ENCODE measurements at regions not wholly inside any gene's neighbourhood (a gene's known extent, or its start where the extent isn't known, plus 50 kb on each side); places are given as distances from the start of the nearest gene placed in this dataset.

GRCh38 chr13:109415057-109415456 is 371.3 kb downstream of the IRS2 start:
- Histone ChIP-seq H3K9me3 (no peaks in the 10 kb centered on the region), H3K4me1 (ENCODE audit: control insufficient read depth in 1 of 2, insufficient read depth in 1 of 2, low read depth in 1 of 2, low read length in 1 of 2) (peaks cover 23% of the 10 kb centered on the region in 2 experiments), H3K27me3 (no peaks in the 10 kb centered on the region), H3K27ac (no peak overlapping the region), H3K4me3 (ENCODE audit: low read depth in 1 of 2, low read length in 1 of 2) (no peak overlapping the region), H3K36me3 (no peaks in the 10 kb centered on the region)
- TF ChIP-seq CTCF (IDR thresholded peaks at IDR 0.05): no peak

- Histone ChIP-seq H3K9me3 (no peaks in the 10 kb centered on the region), H3K4me1 (ENCODE audit: control insufficient read depth in 1 of 2, insufficient read depth in 1 of 2, low read depth in 1 of 2, low read length in 1 of 2) (peaks cover 34 to 35% of the 10 kb centered on the region in 2 experiments), H3K36me3 (no peaks in the 10 kb centered on the region), H3K27me3 (no peaks in the 10 kb centered on the region), H3K4me3 (ENCODE audit: low read depth in 1 of 2, low read length in 1 of 2) (peak overlapping the region in 1 of 2 experiments; percentile 13), H3K27ac (no peak overlapping the region)
- TF ChIP-seq CTCF (IDR thresholded peaks at IDR 0.05): no peak
Observed at GRCh38 chr13:109412283-109412901, 374.0 kb downstream of the IRS2 start.

GRCh38 chr13:109410868-109411267 is 375.5 kb downstream of the IRS2 start:
- H3K4me1 ChIP-seq (ENCODE audit: control insufficient read depth in 1 of 2, insufficient read depth in 1 of 2, low read depth in 1 of 2, low read length in 1 of 2): peaks cover 35 to 38% of the 10 kb centered on the region in 2 experiments
- no peak overlapping the region for H3K4me3 ChIP-seq (ENCODE audit: low read depth in 1 of 2, low read length in 1 of 2)
- H3K9me3 ChIP-seq: no peaks in the 10 kb centered on the region
- TF ChIP-seq CTCF (IDR thresholded peaks at IDR 0.05): no peak
- no peak overlapping the region for H3K27ac ChIP-seq
- H3K36me3 ChIP-seq: no peaks in the 10 kb centered on the region
- H3K27me3 ChIP-seq: no peaks in the 10 kb centered on the region

- Histone ChIP-seq H3K4me3 (ENCODE audit: low read depth in 1 of 2, low read length in 1 of 2) (no peak overlapping the region), H3K4me1 (ENCODE audit: control insufficient read depth in 1 of 2, insufficient read depth in 1 of 2, low read depth in 1 of 2, low read length in 1 of 2) (peaks cover 49 to 50% of the 10 kb centered on the region in 2 experiments), H3K36me3 (no peaks in the 10 kb centered on the region), H3K27me3 (no peaks in the 10 kb centered on the region), H3K27ac (peak overlapping the region; percentile 66), H3K9me3 (no peaks in the 10 kb centered on the region)
- no peak for TF ChIP-seq CTCF (IDR thresholded peaks at IDR 0.05)
Observed at GRCh38 chr13:109408591-109409382, 377.6 kb downstream of the IRS2 start.

- H3K27me3 ChIP-seq: no peaks in the 10 kb centered on the region
- peaks cover 60 to 62% of the 10 kb centered on the region in 2 experiments for H3K4me1 ChIP-seq (ENCODE audit: control insufficient read depth in 1 of 2, insufficient read depth in 1 of 2, low read depth in 1 of 2, low read length in 1 of 2)
- no peaks in the 10 kb centered on the region for H3K9me3 ChIP-seq
- no peak overlapping the region for H3K27ac ChIP-seq
- no peak overlapping the region for H3K4me3 ChIP-seq (ENCODE audit: low read depth in 1 of 2, low read length in 1 of 2)
- TF ChIP-seq CTCF (IDR thresholded peaks at IDR 0.05): no peak
- H3K36me3 ChIP-seq: no peaks in the 10 kb centered on the region
Observed at GRCh38 chr13:109406376-109406992, 379.9 kb downstream of the IRS2 start.

Measured in neutrophil (primary cell).